H9 (cell line): ENCODE measurements at regions not wholly inside any gene's neighbourhood (a gene's known extent, or its start where the extent isn't known, plus 50 kb on each side); places are given as distances from the start of the nearest gene placed in this dataset.

Experiments used
- DNase-seq: peaks from one replicate; pipeline ENCODE4 v3.0.0-alpha.2; 2017
- H2AFZ ChIP-seq: one replicate; pipeline ENCODE4 v1.6.1; 2013; ENCODE audit warnings: mild to moderate bottlenecking, low read length, control low read depth, moderate library complexity
- H2AK5ac ChIP-seq: 2 replicates; pipeline ENCODE4 v1.6.1; 2013; ENCODE audit warnings: low read length, control low read depth, mixed read lengths; ENCODE audit not compliant: insufficient read length
- H2BK120ac ChIP-seq: one replicate; pipeline ENCODE4 v1.6.1; 2013; ENCODE audit warnings: low read depth, mild to moderate bottlenecking, low read length, control low read depth, inconsistent platforms; ENCODE audit not compliant: poor library complexity, severe bottlenecking
- H2BK12ac ChIP-seq: 2 replicates; pipeline ENCODE4 v1.6.1; 2013; ENCODE audit warnings: low read length, control low read depth, mixed read lengths, low read depth; ENCODE audit not compliant: insufficient read length
- H2BK15ac ChIP-seq: 2 replicates; pipeline ENCODE4 v1.6.1; 2013; ENCODE audit warnings: low read depth, low read length, control low read depth
- H2BK20ac ChIP-seq: one replicate; pipeline ENCODE4 v1.6.1; 2013; ENCODE audit warnings: low read depth, mild to moderate bottlenecking, low read length, control low read depth, inconsistent platforms; ENCODE audit not compliant: poor library complexity, severe bottlenecking
- H2BK5ac ChIP-seq: 2 replicates; pipeline ENCODE4 v1.6.1; 2013; ENCODE audit warnings: low read length, control low read depth, mixed read lengths; ENCODE audit not compliant: insufficient read length
- H3K14ac ChIP-seq: 2 replicates; pipeline ENCODE4 v1.6.1; 2013; ENCODE audit warnings: low read length, control low read depth; ENCODE audit not compliant: insufficient read depth
- H3K18ac ChIP-seq: 2 replicates; pipeline ENCODE4 v1.6.1; 2013; ENCODE audit warnings: low read depth, mild to moderate bottlenecking, mixed read lengths, low read length, control low read depth; ENCODE audit not compliant: insufficient read length
- H3K23ac ChIP-seq: 2 replicates; pipeline ENCODE4 v1.6.1; 2013; ENCODE audit warnings: low read length, control low read depth, mixed read lengths, low read depth; ENCODE audit not compliant: insufficient read length
- H3K23me2 ChIP-seq: 2 replicates; pipeline ENCODE4 v1.6.1; 2013; ENCODE audit warnings: low read depth, mild to moderate bottlenecking, mixed read lengths, low read length, control low read depth; ENCODE audit not compliant: insufficient read length, poor library complexity, severe bottlenecking
- H3K27ac ChIP-seq: 2 replicates; pipeline ENCODE4 v1.5.1; 2013; ENCODE audit warnings: low read length, control low read depth, mixed read lengths, low read depth; ENCODE audit not compliant: insufficient read length
- H3K27me3 ChIP-seq: 2 replicates; pipeline ENCODE4 v1.6.1; 2013; ENCODE audit warnings: low read length, control low read depth, inconsistent platforms; ENCODE audit not compliant: insufficient read depth
- H3K4ac ChIP-seq: 2 replicates; pipeline ENCODE4 v1.6.1; 2013; ENCODE audit warnings: low read depth, mild to moderate bottlenecking, control low read depth, inconsistent platforms, low read length, moderate library complexity
- H3K4me1 ChIP-seq: 2 replicates; pipeline ENCODE4 v1.6.1; 2013; ENCODE audit warnings: low read length, control low read depth, inconsistent platforms; ENCODE audit not compliant: insufficient read depth
- H3K4me2 ChIP-seq: 2 replicates; pipeline ENCODE4 v1.6.1; 2013; ENCODE audit warnings: low read length, control low read depth, mixed read lengths; ENCODE audit not compliant: insufficient read length, insufficient read depth
- H3K56ac ChIP-seq: 2 replicates; pipeline ENCODE4 v1.6.1; 2013; ENCODE audit warnings: low read depth, mild to moderate bottlenecking, mixed read lengths, low read length, control low read depth; ENCODE audit not compliant: insufficient read length
- H3K79me1 ChIP-seq: 2 replicates; pipeline ENCODE4 v1.6.1; 2013; ENCODE audit warnings: low read depth, mild to moderate bottlenecking, moderate library complexity, low read length, control low read depth, inconsistent platforms; ENCODE audit not compliant: insufficient read depth, poor library complexity, severe bottlenecking
- H3K79me2 ChIP-seq: 2 replicates; pipeline ENCODE4 v1.6.1; 2013; ENCODE audit warnings: low read length, control low read depth, inconsistent platforms; ENCODE audit not compliant: insufficient read depth
- H3K9ac ChIP-seq: 2 replicates; pipeline ENCODE4 v1.6.1; 2013; ENCODE audit warnings: low read length, control low read depth, mixed read lengths; ENCODE audit not compliant: insufficient read length; ENCODE audit errors: extremely low read depth
- H3K9me3 ChIP-seq: one replicate; pipeline ENCODE4 v1.6.1; 2013; ENCODE audit warnings: low read depth, low read length, inconsistent platforms; ENCODE audit not compliant: control insufficient read depth
- H3T11ph ChIP-seq: one replicate; pipeline ENCODE4 v1.6.1; 2013; ENCODE audit warnings: mild to moderate bottlenecking, low read length, control low read depth, inconsistent platforms
- H4K20me1 ChIP-seq: one replicate; pipeline ENCODE4 v1.6.1; 2013; ENCODE audit not compliant: control insufficient read depth, insufficient read length, insufficient read depth
- H4K5ac ChIP-seq: 2 replicates; pipeline ENCODE4 v1.6.1; 2013; ENCODE audit warnings: low read depth, mild to moderate bottlenecking, mixed read lengths, low read length, control low read depth; ENCODE audit not compliant: insufficient read length
- H4K8ac ChIP-seq: replicated peaks from 2 replicates; pipeline ENCODE4 v1.6.1; 2013; ENCODE audit warnings: low read length, control low read depth, mixed read lengths, low read depth; ENCODE audit not compliant: insufficient read length
- H4K91ac ChIP-seq: 2 replicates; pipeline ENCODE4 v1.6.1; 2013; ENCODE audit warnings: low read depth, mild to moderate bottlenecking, moderate library complexity, mixed read lengths, low read length, control low read depth; ENCODE audit not compliant: insufficient read length
- H3K27ac Mint-ChIP-seq, 3 experiments: 2 replicates in 2 of 3; 3 replicates in 1 of 3; pipeline ENCODE4 v1.8.0; 2020 to 2021; ENCODE audit warnings: mixed read lengths in 3 of 3, mild to moderate bottlenecking in 1 of 3, moderate library complexity in 1 of 3
- H3K27me3 Mint-ChIP-seq: 2 replicates; pipeline ENCODE4 v1.8.0; 2021; ENCODE audit warnings: low read depth, mild to moderate bottlenecking, moderate library complexity, mixed read lengths
- H3K36me3 Mint-ChIP-seq, 3 experiments: 2 replicates in 2 of 3; 3 replicates in 1 of 3; pipeline ENCODE4 v1.8.0; 2020 to 2021; ENCODE audit warnings: low read depth in 3 of 3, mixed read lengths in 3 of 3; ENCODE audit not compliant: insufficient read depth in 1 of 3
- H3K4me1 Mint-ChIP-seq, 2 experiments: 2 replicates each; pipeline ENCODE4 v1.8.0; 2020; ENCODE audit warnings: mixed read lengths in 2 of 2
- H3K4me3 Mint-ChIP-seq, 2 experiments: 2 replicates in 1 of 2; 3 replicates in 1 of 2; pipeline ENCODE4 v1.8.0; 2020 to 2021; ENCODE audit warnings: mild to moderate bottlenecking in 2 of 2, mixed read lengths in 2 of 2, moderate library complexity in 1 of 2
- H3K9me3 Mint-ChIP-seq, 2 experiments: 2 replicates in 1 of 2; 3 replicates in 1 of 2; pipeline ENCODE4 v1.8.0; 2020; ENCODE audit warnings: mild to moderate bottlenecking in 2 of 2, mixed read lengths in 2 of 2, moderate library complexity in 1 of 2
- CTCF ChIP-seq: fragments of 200-600 bp; sonication (generic); conservative IDR thresholded peaks from 3 replicates; pipeline ENCODE4 v1.8.0; 2021; ENCODE audit warnings: antibody characterized with exemption, mild to moderate bottlenecking
- WGBS: extraction: QIAGEN DNeasy Blood & Tissue Kit; methylation state at CpG from one replicate; pipeline ENCODE4 v1.1.7; 2013; ENCODE audit warnings: missing lambda C conversion rate, low lambda C conversion rate, mixed read lengths; ENCODE audit not compliant: insufficient read length; ENCODE audit errors: extremely low coverage; 5-methylcytosine and 5-hydroxymethylcytosine counted together

GRCh38 chr2:37588316-37588777 is 83.1 kb downstream of the CDC42EP3 start:
- no peaks in the 10 kb centered on the region for H3K27me3 ChIP-seq
- H3K4ac ChIP-seq, result no peak overlapping the region
- no peak overlapping the region for H2AK5ac ChIP-seq
- H2AFZ ChIP-seq, result no peak overlapping the region
- no peak overlapping the region for H4K91ac ChIP-seq
- no peak for DNase-seq
- no peak overlapping the region for H3K4me2 ChIP-seq
- no peak overlapping the region for H2BK20ac ChIP-seq
- no peak overlapping the region for H3T11ph ChIP-seq
- H3K79me2 ChIP-seq, result no peaks in the 10 kb centered on the region
- no peak overlapping the region for H4K8ac ChIP-seq
- WGBS, result no CpG with 5 or more reads among the region's 6 CpGs
- H3K79me1 ChIP-seq, result no peaks in the 10 kb centered on the region
- no peak overlapping the region for H2BK15ac ChIP-seq
- no peak overlapping the region for H2BK120ac ChIP-seq
- H2BK12ac ChIP-seq, result no peak overlapping the region
- no peaks in the 10 kb centered on the region for H3K23me2 ChIP-seq
- H3K4me1 ChIP-seq, result peaks cover 19% of the 10 kb centered on the region
- H4K20me1 ChIP-seq, result no peaks in the 10 kb centered on the region
- Mint-ChIP-seq H3K36me3 (no peaks in the 10 kb centered on the region; a peak in 1 of 7 replicates), H3K27me3 (no peaks in the 10 kb centered on the region), H3K9me3 (peaks cover 0 to 4% of the 10 kb centered on the region in 2 experiments; a peak in 2 of 5 replicates), H3K4me3 (no peak overlapping the region), H3K4me1 (peaks cover 47 to 54% of the 10 kb centered on the region in 2 experiments), H3K27ac (no peak overlapping the region)
- H3K23ac ChIP-seq, result no peak overlapping the region
- H3K14ac ChIP-seq, result no peak overlapping the region
- H2BK5ac ChIP-seq, result no peak overlapping the region
- H4K5ac ChIP-seq, result no peak overlapping the region
- no peak overlapping the region for H3K27ac ChIP-seq
- H3K56ac ChIP-seq, result no peak overlapping the region
- no peak overlapping the region for H3K9ac ChIP-seq
- TF ChIP-seq CTCF, result no peak
- H3K9me3 ChIP-seq, result no peaks in the 10 kb centered on the region
- no peak overlapping the region for H3K18ac ChIP-seq
